Stimulated activated CD4-positive, alpha-beta T cell treated with anti-CD3 and anti-CD28 coated beads, TNF-alpha, amount 100 ng/mL, for 48 hours (primary cell): ENCODE measurements at regions not wholly inside any gene's neighbourhood (a gene's known extent, or its start where the extent isn't known, plus 50 kb on each side); places are given as distances from the start of the nearest gene placed in this dataset.
"Not testable (repeated sequence)": the region's sequence is repeated elsewhere in the genome, so short reads cannot be mapped to it uniquely, and the experiment has no call there.

Experiments used
- DNase-seq, 3 donors: peaks; one replicate each; pipeline ENCODE4 v3.0.0-alpha.2; 2020; ENCODE audit warnings: low read depth in 3 of 3

GRCh38 chr4:60327651-60328050 is 872.5 kb upstream of the ADGRL3 start:
- DNase-seq: no peak

GRCh38 chr4:60344908-60345307 is 855.2 kb upstream of the ADGRL3 start:
- DNase-seq: no peak

GRCh38 chr4:60345392-60345791 is 854.7 kb upstream of the ADGRL3 start:
- no peak for DNase-seq

- no peak for DNase-seq
Observed at GRCh38 chr4:60359746-60360367, 840.3 kb upstream of the ADGRL3 start.

GRCh38 chr4:60365176-60365575 is 835.0 kb upstream of the ADGRL3 start:
- DNase-seq: no peak

GRCh38 chr4:60366661-60367060 is 833.5 kb upstream of the ADGRL3 start:
- no peak for DNase-seq

GRCh38 chr4:60368986-60369385 is 831.1 kb upstream of the ADGRL3 start:
- no peak for DNase-seq

GRCh38 chr4:60378010-60378409 is 822.1 kb upstream of the ADGRL3 start:
- DNase-seq: no peak

- no peak for DNase-seq
Observed at GRCh38 chr4:60384516-60384915, 815.6 kb upstream of the ADGRL3 start.

GRCh38 chr4:60389633-60390032 is 810.5 kb upstream of the ADGRL3 start:
- no peak for DNase-seq

GRCh38 chr4:60396341-60397049 is 803.6 kb upstream of the ADGRL3 start:
- DNase-seq: no peak

- no peak for DNase-seq
Observed at GRCh38 chr4:60400593-60400992, 799.5 kb upstream of the ADGRL3 start.

- no peak for DNase-seq
Observed at GRCh38 chr4:60404027-60404426, 796.1 kb upstream of the ADGRL3 start.

- no peak for DNase-seq
Observed at GRCh38 chr4:60422439-60422838, 777.7 kb upstream of the ADGRL3 start.

GRCh38 chr4:60423573-60424184 is 776.4 kb upstream of the ADGRL3 start:
- DNase-seq: not testable (repeated sequence)

- no peak for DNase-seq
Observed at GRCh38 chr4:60432911-60433310, 767.2 kb upstream of the ADGRL3 start.

GRCh38 chr4:60443068-60443467 is 757.1 kb upstream of the ADGRL3 start:
- DNase-seq: no peak

- DNase-seq: no peak
Observed at GRCh38 chr4:60443796-60444195, 756.3 kb upstream of the ADGRL3 start.

- no peak for DNase-seq
Observed at GRCh38 chr4:60450054-60450453, 750.1 kb upstream of the ADGRL3 start.

- DNase-seq: no peak
Observed at GRCh38 chr4:60452266-60452665, 747.9 kb upstream of the ADGRL3 start.

- no peak for DNase-seq
Observed at GRCh38 chr4:60455380-60455779, 744.7 kb upstream of the ADGRL3 start.

- no peak for DNase-seq
Observed at GRCh38 chr4:60461551-60461950, 738.6 kb upstream of the ADGRL3 start.

GRCh38 chr4:60463857-60464502 is 736.1 kb upstream of the ADGRL3 start:
- no peak for DNase-seq
